ENCODE measurements at regions not wholly inside any gene's neighbourhood (a gene's known extent, or its start where the extent isn't known, plus 50 kb on each side); places are given as distances from the start of the nearest gene placed in this dataset.

DNA sequence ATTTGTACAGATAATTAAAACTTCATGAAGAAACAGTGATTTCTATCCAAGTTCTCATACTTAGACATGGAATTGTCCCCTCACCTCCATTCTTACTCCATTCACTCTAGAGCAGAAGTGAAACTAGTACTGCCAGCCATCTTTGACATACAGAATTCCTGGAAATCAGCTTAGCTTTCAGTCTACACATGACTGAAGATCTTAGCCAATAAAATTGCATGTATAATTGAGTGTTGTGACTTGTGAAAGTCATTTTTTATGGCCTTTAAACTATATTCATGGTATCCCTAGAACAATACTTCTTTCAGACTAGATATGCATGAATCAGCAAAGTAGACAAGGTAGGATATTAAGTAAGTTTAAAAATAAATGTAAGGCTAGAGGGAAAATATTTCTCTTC, 705.2 kb upstream of the ZNF608 start:
- Histone ChIP-seq H3K9ac (ENCODE audit: insufficient read depth, low read depth, low read length) (no peak overlapping the region), H3K27ac (ENCODE audit: extremely low read length, insufficient read depth, low read length) (no peak overlapping the region), H3K27me3 (ENCODE audit: control insufficient read depth in 1 of 2, insufficient read depth in 2 of 2, low read length in 2 of 2) (no peaks in the 10 kb centered on the region), H3K36me3 (replicated peaks in 1 of 2; ENCODE audit: control insufficient read depth in 1 of 2, insufficient read depth in 2 of 2, low read length in 2 of 2) (no peaks in the 10 kb centered on the region), H3K4me1 (ENCODE audit: insufficient read depth, low read length) (no peaks in the 10 kb centered on the region), H3K4me2 (ENCODE audit: low read depth, low read length) (no peak overlapping the region), H4K20me1 (ENCODE audit: insufficient read depth, low read length) (no peaks in the 10 kb centered on the region), H3K4me3 (replicated peaks in 1 of 3; ENCODE audit: insufficient read depth in 1 of 3, low read depth in 2 of 3, low read length in 3 of 3) (no peak overlapping the region), H3K9me3 (ENCODE audit: low read length) (peaks cover 23% of the 10 kb centered on the region), H3K79me2 (ENCODE audit: insufficient read depth, low read length) (no peaks in the 10 kb centered on the region), H2AFZ (ENCODE audit: low read length) (no peak overlapping the region)
- TF ChIP-seq, protein P1, sequence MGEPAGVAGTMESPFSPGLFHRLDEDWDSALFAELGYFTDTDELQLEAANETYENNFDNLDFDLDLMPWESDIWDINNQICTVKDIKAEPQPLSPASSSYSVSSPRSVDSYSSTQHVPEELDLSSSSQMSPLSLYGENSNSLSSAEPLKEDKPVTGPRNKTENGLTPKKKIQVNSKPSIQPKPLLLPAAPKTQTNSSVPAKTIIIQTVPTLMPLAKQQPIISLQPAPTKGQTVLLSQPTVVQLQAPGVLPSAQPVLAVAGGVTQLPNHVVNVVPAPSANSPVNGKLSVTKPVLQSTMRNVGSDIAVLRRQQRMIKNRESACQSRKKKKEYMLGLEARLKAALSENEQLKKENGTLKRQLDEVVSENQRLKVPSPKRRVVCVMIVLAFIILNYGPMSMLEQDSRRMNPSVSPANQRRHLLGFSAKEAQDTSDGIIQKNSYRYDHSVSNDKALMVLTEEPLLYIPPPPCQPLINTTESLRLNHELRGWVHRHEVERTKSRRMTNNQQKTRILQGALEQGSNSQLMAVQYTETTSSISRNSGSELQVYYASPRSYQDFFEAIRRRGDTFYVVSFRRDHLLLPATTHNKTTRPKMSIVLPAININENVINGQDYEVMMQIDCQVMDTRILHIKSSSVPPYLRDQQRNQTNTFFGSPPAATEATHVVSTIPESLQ (CRISPR knock-in tag; conservative IDR thresholded peaks at IDR 0.05), result no peak
- TF ChIP-seq, protein P2, sequence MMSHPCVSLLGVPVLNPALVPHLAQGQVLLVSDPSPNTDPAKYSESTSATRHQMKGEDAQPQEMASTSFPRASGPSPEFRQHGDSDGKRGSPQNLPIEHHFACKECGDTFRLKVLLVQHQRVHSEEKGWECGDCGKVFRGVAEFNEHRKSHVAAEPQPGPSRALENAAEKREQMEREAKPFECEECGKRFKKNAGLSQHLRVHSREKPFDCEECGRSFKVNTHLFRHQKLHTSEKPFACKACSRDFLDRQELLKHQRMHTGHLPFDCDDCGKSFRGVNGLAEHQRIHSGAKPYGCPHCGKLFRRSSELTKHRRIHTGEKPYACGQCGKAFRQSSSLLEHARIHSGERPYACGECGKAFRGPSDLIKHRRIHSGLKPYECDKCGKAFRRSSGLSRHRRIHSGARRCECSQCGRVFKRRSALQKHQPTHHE (CRISPR knock-in tag; IDR thresholded peaks at IDR 0.05; ENCODE audit: borderline replicate concordance), result no peak
- no peak for TF ChIP-seq CEBPB (IDR thresholded peaks at IDR 0.05; ENCODE audit: borderline replicate concordance, low read depth, low read length)
- no peak for TF ChIP-seq ATF2 (CRISPR knock-in tag; IDR thresholded peaks at IDR 0.05)
- DNase-seq (ENCODE audit: low spot score), result no peak
- FAIRE-seq, result no peak
- intact Hi-C loops (cut with micrococcal nuclease; ENCODE audit: unreplicated experiment), result no loop called here
- no TSS peak for BruUV-seq (replicated peaks)
- no peak for ATAC-seq
- POLR2A ChIA-PET, result no interaction called here
- in situ Hi-C loops (cut with HindIII; ENCODE audit: extremely low pct_ligation_motif_present, low pct_unique_long_range_greater_than_20kb), result no loop called here
- CTCF ChIA-PET (ENCODE audit: low intra/inter-chr PET ratio, low total read pairs), result no interaction called here

Measured in HepG2 (cell line).